ENCODE measurements at regions not wholly inside any gene's neighbourhood (a gene's known extent, or its start where the extent isn't known, plus 50 kb on each side); places are given as distances from the start of the nearest gene placed in this dataset.
"Not testable (repeated sequence)": the region's sequence is repeated elsewhere in the genome, so short reads cannot be mapped to it uniquely, and the experiment has no call there.

DNA sequence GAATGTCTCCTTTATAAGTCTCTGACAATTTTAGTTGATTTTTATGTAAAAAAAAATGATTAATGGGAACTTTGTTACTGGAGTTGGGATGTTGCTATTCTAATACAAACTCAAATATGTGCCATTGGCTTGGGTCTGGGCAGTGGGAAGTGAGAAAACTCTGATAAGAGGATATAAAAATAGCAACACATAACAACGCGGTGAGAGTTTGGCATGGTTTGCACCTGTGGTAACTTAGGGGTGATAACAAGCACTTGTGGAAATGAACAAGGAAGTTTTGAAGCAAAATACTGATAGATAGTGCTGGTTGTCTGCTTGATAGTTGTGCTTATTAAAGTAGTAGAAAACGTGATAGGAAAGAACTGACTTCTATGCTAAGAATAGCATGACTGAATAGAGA lies 743.3 kb upstream of the AGA start:
- no peaks in the 10 kb centered on the region for H3K27me3 Mint-ChIP-seq
- H3K4me3 Mint-ChIP-seq = no peak overlapping the region
- no peaks in the 10 kb centered on the region for H3K4me1 Mint-ChIP-seq
- peaks cover 3 to 7% (median 4%) of the 10 kb centered on the region in 3 donors for H3K9me3 Mint-ChIP-seq
- no peaks in the 10 kb centered on the region for H3K36me3 Mint-ChIP-seq
- no peak overlapping the region for H3K27ac Mint-ChIP-seq

DNA sequence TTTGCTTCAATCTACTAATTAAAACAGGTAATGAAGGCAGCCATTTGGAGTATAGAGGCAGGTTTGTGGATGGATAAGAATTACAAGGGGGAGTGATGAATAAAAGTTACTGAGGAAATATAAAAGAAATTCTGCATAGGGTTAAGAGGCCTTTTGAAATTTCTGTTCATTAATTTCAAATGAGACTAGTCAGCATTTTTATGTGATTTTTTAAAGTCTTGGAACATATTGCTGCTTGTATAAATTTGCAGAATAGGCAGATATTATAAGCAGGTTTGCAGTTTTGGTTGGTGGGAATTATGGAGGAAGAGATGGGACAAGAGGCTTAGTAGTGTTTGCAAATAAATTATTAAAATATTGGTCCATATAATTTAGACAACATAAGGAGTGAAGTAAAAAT lies 750.4 kb upstream of the AGA start:
- Mint-ChIP-seq H3K4me1 (no peaks in the 10 kb centered on the region), H3K27ac (no peak overlapping the region), H3K36me3 (no peaks in the 10 kb centered on the region), H3K27me3 (peaks cover 1% of the 10 kb centered on the region), H3K4me3 (no peak overlapping the region), H3K9me3 (peaks cover 0 to 7% (median 6%) of the 10 kb centered on the region in 3 donors)

DNA sequence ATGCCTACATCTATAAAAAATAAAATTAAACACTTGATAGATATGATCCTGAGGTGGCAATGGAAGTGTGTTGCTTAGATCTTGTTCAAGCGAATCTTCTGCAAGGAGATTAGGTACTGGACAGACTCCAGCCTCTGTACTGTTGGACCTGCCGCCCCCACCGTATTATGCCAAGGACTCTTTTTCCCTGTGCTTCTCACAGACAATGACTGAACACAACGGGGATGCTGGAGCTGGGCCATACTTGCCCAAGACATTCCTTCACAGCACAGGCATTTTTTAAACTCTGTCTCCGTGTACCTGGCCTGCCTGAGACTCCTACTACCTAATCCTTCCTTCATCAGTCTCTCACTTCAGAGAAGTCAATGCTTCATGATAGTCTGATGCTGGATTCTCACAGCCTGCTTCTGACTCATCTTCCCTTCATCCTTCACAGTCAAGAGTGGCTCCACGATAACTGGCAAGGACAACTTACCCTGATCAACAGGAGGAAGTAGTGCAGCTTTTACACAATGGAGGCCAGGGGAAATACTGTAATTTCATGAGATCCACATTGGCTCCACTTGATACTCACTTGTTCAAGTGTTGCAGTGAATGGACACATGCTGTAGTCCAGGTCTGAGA lies 754.6 kb upstream of the AGA start:
- no peaks in the 10 kb centered on the region for H3K27me3 Mint-ChIP-seq
- H3K27ac Mint-ChIP-seq = no peak overlapping the region
- H3K36me3 Mint-ChIP-seq = no peaks in the 10 kb centered on the region

DNA sequence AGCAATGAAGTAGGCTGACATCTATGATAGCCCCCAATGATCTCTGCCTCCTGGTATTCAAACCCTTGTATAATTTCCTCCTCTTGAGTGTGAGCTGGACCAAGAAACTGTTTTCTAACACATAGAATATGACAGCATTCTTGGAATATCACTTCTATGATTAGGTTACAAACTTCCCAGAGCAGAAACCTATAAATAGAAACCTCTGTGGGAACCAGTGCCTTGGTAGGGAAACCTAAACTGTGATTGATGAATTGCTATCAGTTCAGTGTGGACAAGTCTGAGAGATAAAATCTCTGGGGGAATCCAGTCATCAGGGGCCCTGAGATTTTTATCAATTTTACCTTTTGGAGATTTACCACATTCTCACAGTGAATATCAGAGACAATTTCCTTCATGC lies 756.5 kb upstream of the AGA start:
- no peaks in the 10 kb centered on the region for H3K36me3 Mint-ChIP-seq
- no peaks in the 10 kb centered on the region for H3K27me3 Mint-ChIP-seq
- no peak overlapping the region for H3K4me3 Mint-ChIP-seq
- peaks cover 0 to 3% (median 0%) of the 10 kb centered on the region in 3 donors for H3K9me3 Mint-ChIP-seq
- H3K4me1 Mint-ChIP-seq = no peaks in the 10 kb centered on the region
- H3K27ac Mint-ChIP-seq = no peak overlapping the region

More for the DNA sequence above, 754.6 kb upstream of the AGA start:
- Mint-ChIP-seq H3K4me3 (no peak overlapping the region), H3K9me3 (no peaks in the 10 kb centered on the region), H3K4me1 (no peaks in the 10 kb centered on the region)

DNA sequence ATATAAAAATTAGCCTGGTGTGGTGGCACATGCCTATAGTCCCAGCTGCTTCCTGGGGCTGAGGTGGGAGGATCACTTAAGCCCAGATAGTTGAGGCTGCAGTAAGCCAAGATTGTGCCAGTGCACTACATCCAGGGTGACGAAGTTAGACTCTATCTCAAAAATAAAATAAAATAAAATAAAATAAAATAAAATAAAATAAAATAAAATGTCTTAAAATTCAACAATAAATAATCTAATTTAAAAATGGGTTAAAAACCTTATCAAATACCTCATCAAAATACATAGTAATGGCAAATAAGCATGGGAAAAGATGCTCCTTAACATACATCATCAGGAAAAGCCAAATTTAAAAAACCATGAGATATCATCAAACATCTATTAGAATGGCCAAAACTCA lies 760.2 kb upstream of the AGA start:
- H3K36me3 Mint-ChIP-seq = no peaks in the 10 kb centered on the region
- H3K9me3 Mint-ChIP-seq = peaks cover 0 to 16% (median 0%) of the 10 kb centered on the region in 3 donors
- H3K27me3 Mint-ChIP-seq = no peaks in the 10 kb centered on the region
- no peaks in the 10 kb centered on the region for H3K4me1 Mint-ChIP-seq
- no peak overlapping the region for H3K4me3 Mint-ChIP-seq
- H3K27ac Mint-ChIP-seq = no peak overlapping the region

DNA sequence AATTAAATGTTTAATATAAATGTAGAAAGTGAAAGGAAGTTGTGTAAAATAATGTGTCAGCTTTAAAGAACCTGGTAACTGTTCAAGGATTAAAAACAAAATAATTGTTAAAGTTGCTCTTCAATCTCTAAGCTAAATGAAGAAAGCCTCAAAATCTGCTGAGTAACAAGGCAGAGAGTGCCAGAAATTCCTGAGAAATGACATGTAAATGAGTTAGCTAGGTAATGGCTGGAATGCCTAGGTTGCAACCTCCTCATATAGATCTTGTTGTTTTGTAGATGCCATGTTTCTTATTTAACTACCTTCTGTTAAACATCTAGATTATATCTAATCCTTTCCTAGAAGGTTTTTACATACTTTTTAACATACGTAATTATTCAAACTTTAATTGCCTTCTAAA lies 763.6 kb upstream of the AGA start:
- no peak overlapping the region for H3K27ac Mint-ChIP-seq

DNA sequence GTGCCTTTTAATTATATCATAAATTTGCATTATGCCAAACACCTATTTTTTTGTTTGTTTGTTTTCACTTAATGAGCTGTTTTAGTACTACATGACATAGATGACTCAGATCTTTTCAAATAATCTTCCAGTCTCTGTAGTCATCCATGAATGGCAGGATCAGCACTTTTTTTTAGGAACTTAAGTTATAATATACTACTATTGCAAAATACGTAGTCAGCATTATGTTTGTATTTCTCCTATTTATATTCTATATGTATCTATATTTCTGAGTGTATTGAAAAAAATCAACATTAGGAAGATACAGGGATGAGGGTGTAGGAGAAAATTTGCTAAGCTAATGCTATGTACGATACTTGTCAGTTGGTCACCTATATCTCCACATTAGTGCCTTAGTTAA lies 773.1 kb upstream of the AGA start:
- Mint-ChIP-seq H3K27ac (no peak overlapping the region), H3K4me3 (no peak overlapping the region), H3K36me3 (no peaks in the 10 kb centered on the region), H3K9me3 (peaks cover 0 to 4% (median 3%) of the 10 kb centered on the region in 3 donors), H3K4me1 (no peaks in the 10 kb centered on the region), H3K27me3 (no peaks in the 10 kb centered on the region)

More for the DNA sequence above, 763.6 kb upstream of the AGA start:
- no peak overlapping the region for H3K4me3 Mint-ChIP-seq
- H3K9me3 Mint-ChIP-seq = peaks cover 0 to 16% (median 0%) of the 10 kb centered on the region in 3 donors
- no peaks in the 10 kb centered on the region for H3K27me3 Mint-ChIP-seq
- H3K4me1 Mint-ChIP-seq = no peaks in the 10 kb centered on the region
- no peaks in the 10 kb centered on the region for H3K36me3 Mint-ChIP-seq

DNA sequence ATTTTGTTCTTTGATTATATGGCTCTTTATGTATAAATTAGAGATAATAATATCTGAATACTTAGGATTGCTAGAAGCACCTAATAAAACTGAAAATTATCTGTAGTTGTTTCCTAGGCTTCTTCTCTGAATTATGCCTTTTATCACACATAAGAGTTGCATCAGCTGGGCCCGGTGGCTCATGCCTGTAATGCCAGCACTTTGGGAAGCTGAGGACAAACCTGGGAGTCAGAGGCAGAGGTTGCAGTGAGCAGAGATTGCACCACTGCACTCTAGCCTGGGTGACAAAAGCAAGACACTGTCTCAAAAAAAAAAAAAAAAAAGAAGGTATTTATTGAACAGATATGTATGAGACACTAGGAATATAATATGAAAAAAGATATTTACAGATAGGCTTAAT lies 773.5 kb upstream of the AGA start:
- Mint-ChIP-seq H3K36me3 (no peaks in the 10 kb centered on the region), H3K4me1 (no peaks in the 10 kb centered on the region), H3K9me3 (peaks cover 0 to 4% (median 3%) of the 10 kb centered on the region in 3 donors), H3K27ac (no peak overlapping the region), H3K27me3 (no peaks in the 10 kb centered on the region), H3K4me3 (no peak overlapping the region)

DNA sequence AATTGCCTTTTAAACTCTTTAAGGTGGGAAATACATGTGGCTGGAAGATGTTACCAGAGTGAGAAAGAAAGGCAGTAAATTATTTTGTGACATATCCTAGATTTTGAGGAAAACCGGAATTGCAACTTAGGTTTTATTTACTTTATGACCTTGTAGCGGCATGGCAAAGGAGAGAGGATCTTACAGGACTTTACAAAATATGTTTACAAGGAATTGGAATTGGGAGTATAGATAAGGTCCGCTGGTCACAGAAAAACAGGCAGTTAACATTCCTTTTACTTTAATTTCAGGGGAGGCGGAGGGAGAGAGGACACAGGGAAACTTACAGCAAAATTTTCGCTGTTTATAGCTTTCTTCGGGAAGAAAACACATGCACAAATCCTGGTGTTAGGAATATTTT lies 784.2 kb upstream of the AGA start:
- H3K36me3 Mint-ChIP-seq, H3K27ac Mint-ChIP-seq, H3K27me3 Mint-ChIP-seq, H3K4me3 Mint-ChIP-seq, H3K4me1 Mint-ChIP-seq: not testable (repeated sequence)
- peaks cover 0 to 16% (median 8%) of the 10 kb centered on the region in 3 donors for H3K9me3 Mint-ChIP-seq

DNA sequence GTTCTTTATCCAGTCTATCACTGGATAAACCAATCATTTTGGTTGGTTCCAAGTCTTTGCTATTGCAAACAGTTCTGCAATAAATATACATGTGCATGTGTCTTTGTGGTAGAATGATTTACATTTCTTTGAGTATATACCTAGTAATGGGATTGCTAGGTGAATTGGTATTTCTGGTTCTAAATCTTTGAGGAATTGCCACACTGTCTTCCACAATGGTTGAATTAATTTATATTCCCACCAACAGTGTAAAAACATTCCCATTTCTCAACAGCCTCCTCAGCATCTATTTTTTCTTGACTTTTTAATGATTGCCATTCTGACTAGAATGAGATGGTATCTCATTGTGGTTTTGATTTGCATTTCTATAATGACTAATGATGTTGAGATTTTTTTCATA lies 791.7 kb upstream of the AGA start:
- Mint-ChIP-seq H3K9me3 (peaks cover 8 to 28% (median 8%) of the 10 kb centered on the region in 3 donors), H3K27ac (no peak overlapping the region), H3K4me1 (no peaks in the 10 kb centered on the region), H3K4me3 (no peak overlapping the region), H3K36me3 (no peaks in the 10 kb centered on the region), H3K27me3 (no peaks in the 10 kb centered on the region)

DNA sequence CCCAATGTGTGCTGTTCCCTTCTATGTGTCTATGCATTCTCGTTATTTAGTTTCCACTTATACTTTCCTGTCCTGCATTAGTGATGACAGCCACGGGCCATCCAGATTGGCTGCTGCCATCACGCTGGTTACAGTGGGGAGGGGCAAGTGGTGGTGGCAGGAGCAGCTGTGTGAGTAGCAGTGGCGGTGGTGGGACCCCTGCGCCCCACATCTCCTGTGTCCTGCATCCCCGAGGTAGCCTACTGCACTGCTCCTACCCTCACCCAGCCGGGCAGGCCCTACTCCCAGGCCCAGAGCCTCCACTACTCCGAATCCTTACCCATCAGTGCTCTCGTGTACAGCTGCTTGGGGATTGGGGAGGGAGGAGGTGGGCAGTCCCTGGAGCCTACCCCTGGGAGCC lies 798.7 kb upstream of the AGA start:
- Mint-ChIP-seq H3K9me3 (peaks cover 2 to 8% (median 5%) of the 10 kb centered on the region in 3 donors), H3K36me3 (no peaks in the 10 kb centered on the region), H3K4me3 (no peak overlapping the region), H3K4me1 (no peaks in the 10 kb centered on the region), H3K27ac (no peak overlapping the region), H3K27me3 (no peaks in the 10 kb centered on the region)

DNA sequence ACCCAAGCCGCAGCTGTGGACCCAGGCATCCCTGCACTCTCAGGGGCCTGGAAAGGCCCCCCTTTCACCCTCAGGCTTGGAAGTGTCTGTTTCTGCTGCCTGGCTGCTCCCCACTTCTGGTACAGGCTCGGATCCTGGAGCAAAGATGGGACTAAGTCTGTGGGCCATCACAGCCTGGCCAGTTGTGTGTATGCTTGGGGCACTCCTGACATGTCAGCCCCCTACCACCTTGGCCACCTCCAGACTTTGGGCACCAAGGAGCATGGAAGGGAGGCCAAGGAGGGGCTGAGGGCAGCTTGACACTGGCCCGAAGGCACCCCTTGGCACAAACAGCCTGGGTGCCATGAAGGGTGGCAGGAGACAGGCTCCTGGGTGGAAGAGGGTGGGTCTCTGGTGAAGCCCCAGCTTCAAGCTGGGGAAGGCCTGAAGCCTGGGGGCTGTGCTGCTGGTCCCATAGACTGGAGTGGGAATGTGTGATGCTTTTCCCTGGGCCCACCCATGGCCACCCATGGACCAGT lies 799.4 kb upstream of the AGA start:
- Mint-ChIP-seq H3K36me3 (no peaks in the 10 kb centered on the region), H3K4me1 (no peaks in the 10 kb centered on the region), H3K9me3 (peaks cover 4 to 9% (median 7%) of the 10 kb centered on the region in 3 donors), H3K27me3 (no peaks in the 10 kb centered on the region), H3K27ac (no peak overlapping the region), H3K4me3 (no peak overlapping the region)

DNA sequence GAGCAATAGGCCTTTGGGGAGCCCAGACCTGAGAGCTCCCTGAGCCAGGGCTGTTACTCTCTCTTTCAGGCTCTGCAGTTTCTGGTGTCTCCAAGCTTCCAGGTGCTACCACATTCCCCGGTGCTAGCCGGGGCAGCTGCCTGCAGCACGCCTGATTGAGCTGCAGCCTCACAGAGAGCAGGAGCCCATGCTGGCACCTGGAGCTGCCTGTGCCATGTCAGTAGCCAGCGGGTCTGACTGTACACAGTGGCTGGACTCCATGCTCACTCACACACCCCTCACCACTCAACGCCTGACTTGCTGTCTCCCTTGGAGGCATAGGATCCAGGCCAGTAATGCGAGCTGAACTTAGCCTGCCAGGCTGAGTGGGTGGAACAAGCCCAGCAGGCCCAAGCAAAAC lies 800.4 kb upstream of the AGA start:
- no peak overlapping the region for H3K27ac Mint-ChIP-seq
- no peaks in the 10 kb centered on the region for H3K36me3 Mint-ChIP-seq
- no peaks in the 10 kb centered on the region for H3K27me3 Mint-ChIP-seq
- H3K4me1 Mint-ChIP-seq = no peaks in the 10 kb centered on the region
- H3K4me3 Mint-ChIP-seq = no peak overlapping the region
- H3K9me3 Mint-ChIP-seq = peaks cover 4 to 9% (median 4%) of the 10 kb centered on the region in 3 donors

DNA sequence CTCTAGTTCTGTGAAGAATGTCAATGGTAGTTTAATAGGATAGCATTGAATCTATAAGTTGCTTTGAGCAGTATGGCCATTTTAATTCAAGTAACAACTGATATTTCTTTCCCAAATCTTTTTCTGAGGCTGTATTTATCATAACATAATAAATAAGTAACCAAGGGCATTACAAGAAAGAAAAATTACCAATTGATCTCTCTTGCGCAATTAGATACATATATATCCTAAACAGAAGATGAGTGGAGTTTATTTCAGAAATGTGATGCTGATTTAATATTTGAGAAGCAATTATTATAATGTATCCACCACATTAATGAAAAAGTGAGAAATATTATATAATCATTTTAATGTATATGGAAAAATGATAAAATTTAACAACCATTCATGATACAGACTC lies 802.5 kb upstream of the AGA start:
- Mint-ChIP-seq H3K27me3 (no peaks in the 10 kb centered on the region), H3K36me3 (no peaks in the 10 kb centered on the region), H3K27ac (no peak overlapping the region), H3K9me3 (peaks cover 2 to 9% (median 4%) of the 10 kb centered on the region in 3 donors), H3K4me1 (no peaks in the 10 kb centered on the region), H3K4me3 (no peak overlapping the region)

DNA sequence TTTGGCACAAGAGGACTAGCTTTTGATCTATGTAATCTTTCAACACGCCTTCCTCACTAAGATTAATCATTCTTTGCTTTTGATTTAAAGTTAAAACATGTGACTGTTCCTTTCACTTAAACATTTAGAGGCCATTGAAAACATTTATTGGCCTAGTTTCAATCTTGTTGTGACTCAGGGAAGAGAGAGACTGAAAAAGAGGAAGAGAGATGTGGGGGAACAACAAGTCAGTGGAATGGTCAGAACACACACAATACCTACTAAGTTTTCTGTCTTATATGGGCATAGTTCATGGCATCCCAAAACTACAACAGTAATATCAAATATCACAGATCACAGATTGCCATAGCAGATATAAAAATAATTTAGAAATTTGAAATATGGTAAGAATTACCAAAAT lies 812.9 kb upstream of the AGA start:
- Mint-ChIP-seq H3K36me3 (no peaks in the 10 kb centered on the region), H3K27ac (no peak overlapping the region), H3K9me3 (peaks cover 0 to 8% (median 5%) of the 10 kb centered on the region in 3 donors), H3K4me3 (no peak overlapping the region), H3K4me1 (no peaks in the 10 kb centered on the region), H3K27me3 (no peaks in the 10 kb centered on the region)

DNA sequence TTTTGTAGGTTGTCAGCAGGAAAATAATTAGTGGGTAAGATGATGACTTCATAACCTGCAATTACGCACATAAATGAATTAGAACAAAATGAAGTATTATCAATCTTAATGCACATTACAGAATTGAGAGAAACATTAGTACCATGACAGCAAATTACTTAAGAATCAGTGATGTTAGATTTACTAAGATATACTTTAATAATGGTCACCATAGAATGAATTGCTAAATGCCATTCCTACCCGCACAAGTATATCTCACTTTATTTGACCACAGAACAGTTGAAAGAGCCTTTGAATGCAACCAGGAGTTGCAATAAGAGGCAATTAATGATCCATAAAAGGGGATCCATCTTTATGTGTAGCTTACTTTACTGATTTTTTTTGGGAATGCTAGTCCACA lies 816.4 kb upstream of the AGA start:
- no peaks in the 10 kb centered on the region for H3K27me3 Mint-ChIP-seq
- no peaks in the 10 kb centered on the region for H3K4me1 Mint-ChIP-seq
- no peak overlapping the region for H3K27ac Mint-ChIP-seq
- H3K9me3 Mint-ChIP-seq = peaks cover 3 to 8% (median 4%) of the 10 kb centered on the region in 3 donors
- H3K4me3 Mint-ChIP-seq = no peak overlapping the region
- H3K36me3 Mint-ChIP-seq = no peaks in the 10 kb centered on the region

All from IgD-negative memory B cell (primary cell).